NAMALWA (cell line): ENCODE measurements at regions not wholly inside any gene's neighbourhood (a gene's known extent, or its start where the extent isn't known, plus 50 kb on each side); places are given as distances from the start of the nearest gene placed in this dataset.
A peak's percentile ranks its signal among the peaks of the same experiment; 100 is the strongest.

Experiments
- DNase-seq: peaks from one replicate; pipeline ENCODE4 v3.0.0-alpha.2; 2015; ENCODE audit warnings: low spot score

DNA sequence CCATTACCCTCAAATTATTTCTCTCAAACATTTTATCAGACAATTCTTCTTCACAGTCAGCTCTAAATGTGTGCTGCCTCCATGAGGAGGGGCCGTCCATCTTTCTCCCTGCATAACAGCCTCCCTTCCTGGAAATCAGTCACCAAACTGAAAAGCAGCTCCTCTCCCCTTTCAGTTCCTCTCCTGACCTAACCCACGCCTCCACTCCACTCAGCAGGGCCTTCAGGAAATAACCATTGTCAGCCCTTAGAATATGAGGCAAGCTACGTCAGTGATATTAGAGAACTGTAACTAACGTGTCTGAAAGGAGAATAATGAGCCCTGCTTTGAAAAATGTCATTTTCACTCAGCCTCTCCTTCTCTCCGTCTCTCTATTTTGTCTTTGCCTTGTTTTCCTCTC lies 116.2 kb downstream of the OLFM4 start:
- no peak for DNase-seq

DNA sequence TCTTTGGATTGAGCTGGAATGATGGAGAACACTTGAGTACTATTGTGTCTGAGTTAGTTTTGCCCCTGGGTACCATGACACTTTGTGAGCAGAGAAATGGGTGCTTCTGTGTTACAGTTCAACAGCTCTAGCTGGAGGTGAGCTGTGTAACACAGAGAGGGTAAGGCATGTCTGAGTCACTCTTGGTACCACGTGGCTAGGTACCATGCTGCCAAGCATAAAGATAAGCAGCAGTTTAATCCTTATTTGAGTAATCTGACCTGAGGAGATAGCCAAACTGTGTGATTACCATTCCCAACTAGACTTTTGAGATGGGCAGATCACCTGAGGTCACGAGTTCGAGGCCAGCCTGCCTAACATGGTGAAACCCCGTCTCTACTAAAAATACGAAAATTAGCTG lies 122.0 kb downstream of the OLFM4 start:
- DNase-seq = no peak

- DNase-seq = peak; percentile 82
Observed at GRCh38 chr13:53151336-53152056, 122.9 kb downstream of the OLFM4 start.

GRCh38 chr13:53152057-53152421 lies 123.4 kb downstream of the OLFM4 start:
- DNase-seq = no peak

DNA sequence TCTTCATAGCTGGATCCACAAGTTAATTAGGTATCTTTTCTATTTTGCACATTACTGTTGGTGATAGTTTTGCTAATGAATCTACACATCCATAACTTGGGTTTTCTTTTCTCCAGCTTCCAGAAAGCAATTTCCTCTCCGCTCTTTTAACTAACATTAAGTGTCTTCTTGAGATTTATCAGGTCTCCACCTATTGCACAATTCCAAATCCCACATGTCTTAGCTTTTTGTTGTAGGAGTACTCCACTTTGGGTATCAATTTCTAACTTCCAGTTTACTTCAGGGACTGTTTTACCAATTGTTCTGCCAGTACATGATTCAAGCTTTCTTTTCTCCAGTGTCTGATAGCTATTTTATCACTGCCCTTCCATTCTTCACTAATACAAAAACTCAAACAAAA lies 129.6 kb downstream of the OLFM4 start:
- DNase-seq = no peak

GRCh38 chr13:53159431-53159830 lies 130.8 kb downstream of the OLFM4 start:
- DNase-seq = no peak

DNA sequence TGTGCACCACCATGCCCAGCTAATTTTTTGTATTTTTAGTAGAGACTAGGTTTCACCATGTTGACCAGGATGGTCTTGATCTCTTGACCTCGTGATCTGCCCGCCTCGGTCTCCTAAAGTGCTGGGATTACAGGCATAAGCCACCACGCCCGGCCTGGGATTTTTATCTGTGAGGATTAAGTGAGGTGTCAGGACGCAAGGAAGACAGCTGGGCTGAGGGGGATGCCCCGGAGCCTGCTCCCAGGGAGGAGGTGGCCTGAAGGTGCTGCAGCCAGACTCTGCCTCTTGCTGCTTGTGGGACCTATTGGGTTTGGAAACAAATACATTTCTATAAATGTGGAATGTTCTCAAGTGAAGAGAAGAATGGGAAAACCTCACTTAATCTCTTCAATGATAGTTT lies 131.6 kb downstream of the OLFM4 start:
- no peak for DNase-seq

DNA sequence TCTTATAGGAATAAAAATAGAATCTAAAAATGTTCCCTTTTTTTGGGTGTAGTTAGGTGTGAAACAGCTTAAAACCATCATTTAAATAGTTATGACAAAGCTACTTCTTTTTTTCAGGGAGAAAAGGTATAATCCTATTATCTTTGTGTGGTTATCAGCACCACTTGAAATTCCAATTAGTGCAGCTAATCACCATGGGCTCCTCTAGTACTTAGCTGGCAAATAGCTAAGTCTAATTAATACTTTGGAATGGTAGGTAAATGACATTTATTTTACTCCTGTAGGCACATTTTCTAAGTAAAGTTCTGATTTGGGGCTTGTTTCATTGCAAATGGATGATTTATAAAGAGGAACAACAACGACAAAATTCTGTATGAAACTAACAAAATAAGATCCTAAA lies 132.6 kb downstream of the OLFM4 start:
- no peak for DNase-seq

DNA sequence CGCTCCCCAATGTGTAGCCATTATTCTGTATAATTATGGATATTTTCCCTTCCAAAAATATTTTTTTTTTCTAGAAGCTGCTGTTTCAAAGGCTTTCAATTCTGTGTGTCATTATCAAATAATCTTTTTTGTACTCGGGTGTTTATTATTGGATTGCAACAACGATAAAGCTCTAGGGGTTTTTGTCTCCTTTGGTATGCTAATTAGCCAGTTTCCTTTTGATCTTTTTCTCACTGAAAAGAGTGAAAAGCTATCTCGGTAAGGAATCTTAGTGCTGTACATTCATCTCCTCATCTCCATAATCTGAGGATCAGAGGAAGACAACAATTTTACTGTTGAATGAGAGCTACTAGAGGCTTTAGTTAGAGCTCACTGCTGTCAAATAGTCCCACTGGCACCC lies 136.6 kb downstream of the OLFM4 start:
- no peak for DNase-seq

DNA sequence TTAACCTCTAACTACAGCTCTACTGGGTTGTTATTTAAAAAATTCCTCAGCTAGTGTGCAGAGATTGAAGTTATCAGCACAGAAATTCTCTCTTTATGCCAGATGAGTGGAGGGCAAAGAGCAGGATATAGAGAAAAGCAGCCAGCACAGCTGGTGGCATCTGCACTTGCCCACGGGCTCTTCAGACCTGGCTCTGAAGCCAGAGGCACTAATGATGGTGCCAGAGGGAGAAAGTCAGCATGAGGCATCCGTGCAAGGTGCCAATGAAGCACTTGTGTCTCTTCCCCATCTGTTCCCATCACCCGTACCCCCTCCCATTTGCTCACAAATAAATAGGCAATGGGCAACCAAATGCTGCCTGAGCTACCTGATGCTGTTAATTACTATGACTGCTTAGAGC lies 138.9 kb downstream of the OLFM4 start:
- DNase-seq = no peak

- DNase-seq = no peak
Observed at GRCh38 chr13:53170910-53171309, 142.3 kb downstream of the OLFM4 start.

DNA sequence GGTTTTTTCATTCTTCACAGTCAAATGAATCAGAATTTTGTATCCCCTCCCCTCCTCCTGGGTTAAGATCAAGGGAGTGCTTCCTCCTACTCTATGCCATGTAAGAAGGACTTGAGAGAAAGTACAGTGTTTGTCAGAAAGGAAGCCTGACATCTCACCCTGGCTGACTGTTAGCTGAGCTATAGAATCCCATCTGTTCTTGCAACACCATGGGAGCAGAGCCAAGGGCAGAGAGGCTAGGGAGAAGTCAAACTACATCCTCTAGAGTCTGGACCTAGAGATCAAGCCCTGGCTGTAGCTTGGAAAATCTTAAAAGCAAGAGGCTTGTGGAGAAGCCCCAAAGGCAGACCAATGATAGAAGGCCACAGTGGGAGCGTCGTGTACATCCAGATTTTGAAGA lies 145.9 kb downstream of the OLFM4 start:
- no peak for DNase-seq

- DNase-seq = no peak
Observed at GRCh38 chr13:53180684-53181083, 152.1 kb downstream of the OLFM4 start.

DNA sequence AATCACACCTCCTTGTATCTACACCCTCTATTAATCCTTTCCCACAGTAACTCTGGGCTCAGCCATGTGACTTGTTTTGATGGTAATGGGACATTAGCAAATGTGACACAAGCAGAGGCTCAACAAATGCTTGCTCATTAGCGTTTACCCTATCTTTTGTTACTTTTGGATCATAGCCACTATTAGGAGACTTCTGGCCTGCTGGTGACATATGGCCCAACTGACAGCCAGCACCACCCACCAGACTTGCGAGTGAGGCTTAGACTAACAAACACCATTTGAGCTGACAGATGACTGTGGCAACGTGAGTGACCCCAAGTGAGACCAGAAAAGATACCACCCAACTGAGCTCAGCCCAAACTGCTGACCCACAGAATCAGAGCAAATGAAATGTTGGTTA lies 154.1 kb downstream of the OLFM4 start:
- DNase-seq = no peak

GRCh38 chr13:53188120-53188519 lies 159.5 kb downstream of the OLFM4 start:
- DNase-seq = no peak

- peak; percentile 5 for DNase-seq
Observed at GRCh38 chr13:53189162-53189561, 160.5 kb downstream of the OLFM4 start.

- DNase-seq = no peak
Observed at GRCh38 chr13:53191091-53191490, 162.5 kb downstream of the OLFM4 start.

- no peak for DNase-seq
Observed at GRCh38 chr13:53197424-53197823, 168.8 kb downstream of the OLFM4 start.

GRCh38 chr13:53198017-53198416 lies 169.4 kb downstream of the OLFM4 start:
- DNase-seq = peak; percentile 2

DNA sequence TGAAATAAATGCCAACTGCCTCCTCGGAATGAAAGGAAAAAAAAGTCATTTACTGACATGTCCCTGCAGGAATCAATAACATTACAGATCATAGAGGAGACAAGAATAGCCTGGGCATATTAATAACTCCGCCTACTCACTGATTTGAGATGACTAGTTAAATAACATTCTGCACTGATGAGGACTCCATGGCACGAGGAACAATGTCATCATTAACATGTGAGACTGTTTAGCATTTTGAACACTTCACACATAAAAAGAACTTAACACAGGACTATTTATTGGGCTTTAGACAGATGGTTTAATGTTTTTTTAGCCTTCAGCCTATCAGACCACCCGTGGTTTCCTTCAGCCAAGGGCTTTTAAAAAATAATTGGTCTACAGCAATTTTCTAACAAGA lies 170.1 kb downstream of the OLFM4 start:
- no peak for DNase-seq

DNA sequence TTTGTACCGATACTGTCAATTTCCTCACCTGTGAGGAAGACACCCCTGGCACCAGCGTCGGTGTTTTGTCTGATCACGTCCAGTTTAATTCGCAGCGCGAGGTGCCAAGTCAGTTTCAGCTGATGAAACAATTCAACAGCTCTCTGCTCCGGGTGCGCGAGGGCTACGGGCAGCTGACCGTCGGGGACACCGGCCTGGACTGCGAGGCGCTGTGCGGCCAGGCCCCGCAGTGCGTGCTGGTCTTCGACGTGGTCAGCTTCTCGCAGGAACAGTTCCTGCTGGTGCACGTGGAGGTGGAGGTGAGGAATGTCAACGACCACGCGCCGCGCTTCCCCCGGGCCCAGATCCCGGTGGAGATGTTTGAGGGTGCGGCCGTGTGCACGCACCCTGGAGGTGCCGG lies 171.5 kb downstream of the OLFM4 start:
- DNase-seq = no peak

DNA sequence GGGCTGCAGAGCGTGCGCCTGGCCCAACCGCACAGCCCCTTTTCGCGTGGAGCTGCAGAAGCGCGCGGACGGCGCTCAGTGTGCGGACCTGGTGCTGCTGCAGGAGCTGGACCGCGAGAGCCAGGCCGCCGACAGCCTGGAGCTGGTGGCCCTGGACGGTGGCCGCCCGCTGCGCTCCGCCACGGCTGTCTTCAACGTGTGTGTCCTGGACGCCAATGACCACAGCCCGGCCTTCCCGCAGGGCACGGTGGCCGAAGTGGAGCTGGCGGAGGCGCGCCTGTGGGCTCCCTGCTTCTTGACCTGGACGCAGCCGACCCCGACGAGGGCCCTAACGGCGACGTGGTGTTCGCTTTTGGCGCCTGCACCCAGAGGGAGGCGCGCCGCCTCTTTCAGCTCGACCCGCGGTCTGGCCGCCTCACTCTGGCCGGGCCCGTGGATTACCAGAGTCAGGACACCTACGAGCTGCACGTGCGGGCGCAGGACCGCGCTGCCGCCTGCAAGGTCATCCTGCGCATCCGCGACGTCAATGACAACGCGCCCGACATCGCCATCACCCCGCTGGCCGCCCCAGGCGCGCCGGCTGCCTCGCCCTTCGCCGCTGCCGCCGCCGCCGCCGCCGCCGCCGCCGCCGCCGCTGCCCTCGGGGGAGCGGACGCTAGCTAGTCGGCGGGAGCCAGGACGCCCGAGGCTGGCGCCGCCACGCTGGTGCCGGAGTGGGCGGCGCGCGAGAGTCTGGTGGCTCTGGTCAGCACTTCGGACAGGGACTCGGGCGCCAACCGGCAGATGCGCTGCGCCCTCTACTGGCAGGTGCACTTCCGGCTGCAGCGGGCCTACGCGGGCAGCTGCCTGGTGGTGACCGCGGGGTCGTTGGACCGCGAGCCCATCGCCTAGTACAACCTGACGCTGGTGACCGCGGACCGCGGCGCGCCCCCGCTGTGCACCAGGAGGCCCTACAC lies 172.2 kb downstream of the OLFM4 start:
- DNase-seq = no peak

DNA sequence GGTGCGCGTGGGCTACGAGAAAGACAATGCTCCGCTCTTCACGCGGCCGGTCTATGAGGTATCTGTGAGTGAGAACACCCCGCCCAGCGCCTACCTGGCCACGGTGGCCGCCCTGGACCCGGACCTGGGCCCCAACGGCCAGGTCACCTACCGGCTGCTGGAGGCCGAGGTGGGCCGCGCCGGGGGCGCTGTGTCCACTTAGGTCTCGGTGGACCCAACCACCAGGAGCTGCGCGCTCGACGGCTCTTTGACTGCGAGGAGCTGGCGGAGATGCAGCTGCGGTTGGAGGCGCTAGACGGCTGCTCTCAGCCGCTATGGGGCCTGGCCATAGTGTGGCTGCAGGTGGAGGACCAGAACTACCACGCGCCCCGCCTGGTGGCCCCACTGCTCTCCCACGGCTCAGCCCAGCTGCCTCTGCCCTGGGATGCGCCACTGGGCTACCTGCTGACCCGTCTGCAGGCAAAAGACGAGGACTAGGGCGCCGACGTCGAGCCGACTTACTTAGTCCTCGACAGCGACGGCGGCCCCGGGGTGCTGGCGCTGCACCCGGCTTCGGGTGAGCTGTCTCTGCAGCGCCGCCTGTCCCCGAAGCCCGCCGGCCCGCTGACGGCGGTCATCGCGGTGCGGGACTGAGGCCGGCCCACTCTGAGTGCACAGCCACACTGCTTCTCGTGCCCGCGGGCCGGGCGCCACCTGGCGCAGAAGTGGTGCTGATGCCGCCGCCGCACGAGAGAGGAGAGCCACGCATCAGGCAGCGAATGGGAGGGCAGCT lies 173.0 kb downstream of the OLFM4 start:
- DNase-seq = no peak
